A673 (cell line): ENCODE measurements at regions not wholly inside any gene's neighbourhood (a gene's known extent, or its start where the extent isn't known, plus 50 kb on each side); places are given as distances from the start of the nearest gene placed in this dataset.

Experiments
- BruUV-seq: library from RNA; stranded (reverse); fragments of 400-500 nt; replicated peaks from 2 replicates; lab custom pipeline; 2021; lab: Mats Ljungman, UMichigan
- CTCF ChIA-PET: fragments of 300-600 bp; sonication (Branson Sonifier 250); formaldehyde crosslinking; loops from one replicate; lab custom pipeline; 2022; ENCODE audit warnings: antibody characterized with exemption; lab: Charles Lee
- POLR2A ChIA-PET: fragments of 300-600 bp; sonication (Branson Sonifier 250); formaldehyde crosslinking; loops from one replicate; lab custom pipeline; 2022; ENCODE audit warnings: antibody characterized with exemption; ENCODE audit not compliant: low non-redundant PET; lab: Charles Lee
- DNase-seq: peaks from one replicate; pipeline ENCODE4 v3.0.0-alpha.2; 2015; ENCODE audit warnings: low spot score
- H3K27ac ChIP-seq: fragments of 200-600 bp; sonication (generic); 2 replicates; pipeline ENCODE4 v1.5.1; 2016; ENCODE audit warnings: mixed run types, low read depth, mild to moderate bottlenecking, mixed read lengths, antibody characterized with exemption, low read length; ENCODE audit not compliant: poor library complexity, severe bottlenecking
- H3K27me3 ChIP-seq: fragments of 200-600 bp; sonication (generic); replicated peaks from 2 replicates; pipeline ENCODE4 v1.6.1; 2017; ENCODE audit warnings: mixed run types, low read depth, mild to moderate bottlenecking, mixed read lengths, antibody characterized with exemption, low read length; ENCODE audit not compliant: insufficient read depth, poor library complexity
- H3K36me3 ChIP-seq: fragments of 200-600 bp; sonication (generic); 2 replicates; pipeline ENCODE4 v1.6.1; 2016; ENCODE audit warnings: mixed run types, mild to moderate bottlenecking, mixed read lengths, antibody characterized with exemption, low read length; ENCODE audit not compliant: insufficient read depth, poor library complexity, severe bottlenecking
- H3K4me1 ChIP-seq: fragments of 200-600 bp; sonication (generic); 2 replicates; pipeline ENCODE4 v1.6.1; 2017; ENCODE audit warnings: mixed run types, mild to moderate bottlenecking, mixed read lengths, antibody characterized with exemption, low read length; ENCODE audit not compliant: insufficient read depth, poor library complexity, severe bottlenecking
- H3K4me3 ChIP-seq: fragments of 200-600 bp; sonication (generic); 2 replicates; pipeline ENCODE4 v1.5.1; 2016; ENCODE audit warnings: low read depth, mixed run types, mild to moderate bottlenecking, mixed read lengths, low read length; ENCODE audit not compliant: poor library complexity, severe bottlenecking
- H3K9me3 ChIP-seq: fragments of 200-600 bp; sonication (generic); 2 replicates; pipeline ENCODE4 v1.6.1; 2016; ENCODE audit warnings: mixed run types, low read depth, mild to moderate bottlenecking, mixed read lengths, antibody characterized with exemption, low read length; ENCODE audit not compliant: poor library complexity, severe bottlenecking
- EZH2 ChIP-seq: fragments of 200-600 bp; sonication (generic); IDR thresholded peaks from 2 replicates; pipeline ENCODE4 v1.6.1; 2017; ENCODE audit warnings: borderline replicate concordance, low read depth, mild to moderate bottlenecking, mixed read lengths, antibody characterized with exemption, low read length; ENCODE audit not compliant: poor library complexity, severe bottlenecking
- intact Hi-C: fragments of 100-400 bp; cut with micrococcal nuclease; formaldehyde crosslinking; loops from one replicate; pipeline ENCODE4 v1.10.0; 2022; ENCODE audit not compliant: unreplicated experiment
- TF ChIP-seq, protein P1 (sequence below): fragments of 300-800, 200-600 bp; sonication (generic); conservative IDR thresholded peaks from 2 replicates; pipeline ENCODE4 v1.5.1; 2017; ENCODE audit warnings: low read depth, mild to moderate bottlenecking, antibody characterized with exemption, low read length, moderate library complexity, mixed read lengths

DNA sequence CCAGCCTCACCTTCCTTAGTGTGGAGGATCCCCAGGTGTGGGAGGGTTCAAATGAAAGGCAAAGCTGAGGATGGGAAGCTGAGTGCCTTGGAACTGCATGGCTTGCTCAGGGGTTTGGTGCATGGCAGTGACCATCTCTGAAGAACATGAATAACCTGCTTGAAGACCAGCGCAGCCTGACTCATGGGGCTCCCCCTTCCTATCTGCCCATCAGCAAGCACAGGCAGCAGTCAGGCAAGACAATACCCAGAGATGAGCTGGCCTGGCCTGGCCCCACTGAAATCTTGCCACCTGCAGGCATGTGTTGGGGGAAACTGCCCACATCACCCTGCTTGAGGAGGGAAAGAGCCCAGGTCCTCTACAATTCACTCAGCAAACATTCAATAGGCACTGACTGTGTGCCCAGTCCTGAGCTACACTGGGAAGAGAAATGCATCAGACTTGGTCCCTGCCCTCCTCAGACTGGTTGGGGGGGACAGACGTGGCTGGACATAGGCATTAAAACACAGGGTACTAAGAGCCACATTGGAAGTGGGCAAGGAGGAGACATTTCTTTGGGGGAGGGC, 105.0 kb upstream of the ALDH1B1 start:
- H3K27ac ChIP-seq: no peak overlapping the region
- no peaks in the 10 kb centered on the region for H3K9me3 ChIP-seq
- BruUV-seq: no TSS peak
- intact Hi-C loops: no loop called here
- no peak overlapping the region for H3K4me3 ChIP-seq
- peaks cover 4% of the 10 kb centered on the region for H3K4me1 ChIP-seq
- TF ChIP-seq, protein P1, sequence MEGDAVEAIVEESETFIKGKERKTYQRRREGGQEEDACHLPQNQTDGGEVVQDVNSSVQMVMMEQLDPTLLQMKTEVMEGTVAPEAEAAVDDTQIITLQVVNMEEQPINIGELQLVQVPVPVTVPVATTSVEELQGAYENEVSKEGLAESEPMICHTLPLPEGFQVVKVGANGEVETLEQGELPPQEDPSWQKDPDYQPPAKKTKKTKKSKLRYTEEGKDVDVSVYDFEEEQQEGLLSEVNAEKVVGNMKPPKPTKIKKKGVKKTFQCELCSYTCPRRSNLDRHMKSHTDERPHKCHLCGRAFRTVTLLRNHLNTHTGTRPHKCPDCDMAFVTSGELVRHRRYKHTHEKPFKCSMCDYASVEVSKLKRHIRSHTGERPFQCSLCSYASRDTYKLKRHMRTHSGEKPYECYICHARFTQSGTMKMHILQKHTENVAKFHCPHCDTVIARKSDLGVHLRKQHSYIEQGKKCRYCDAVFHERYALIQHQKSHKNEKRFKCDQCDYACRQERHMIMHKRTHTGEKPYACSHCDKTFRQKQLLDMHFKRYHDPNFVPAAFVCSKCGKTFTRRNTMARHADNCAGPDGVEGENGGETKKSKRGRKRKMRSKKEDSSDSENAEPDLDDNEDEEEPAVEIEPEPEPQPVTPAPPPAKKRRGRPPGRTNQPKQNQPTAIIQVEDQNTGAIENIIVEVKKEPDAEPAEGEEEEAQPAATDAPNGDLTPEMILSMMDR: no peak
- no peak for TF ChIP-seq EZH2
- ChIA-PET POLR2A (no interaction called here), CTCF (no interaction called here)
- no peak for DNase-seq
- no peaks in the 10 kb centered on the region for H3K36me3 ChIP-seq
- H3K27me3 ChIP-seq: no peaks in the 10 kb centered on the region

DNA sequence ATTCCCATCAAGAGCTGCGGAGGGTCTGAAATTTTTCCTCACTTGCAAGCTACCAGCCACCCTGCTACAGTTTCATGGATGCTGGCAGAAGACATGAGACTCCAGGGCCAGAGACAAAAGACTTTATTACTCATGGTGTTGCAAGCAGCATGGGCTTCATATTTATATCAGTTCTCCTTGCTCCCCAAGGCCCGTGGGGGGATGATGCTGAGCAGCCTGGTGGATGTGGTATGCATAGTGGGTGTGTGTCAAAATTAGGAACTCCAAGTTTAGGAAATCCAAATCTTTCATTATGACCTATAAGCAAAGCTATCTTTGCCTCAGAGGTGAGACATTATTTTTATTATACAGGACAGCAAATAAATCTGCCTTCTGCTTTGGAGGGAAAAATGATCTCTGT, 105.7 kb upstream of the ALDH1B1 start:
- CTCF ChIA-PET: no interaction called here
- no TSS peak for BruUV-seq
- DNase-seq: no peak

DNA sequence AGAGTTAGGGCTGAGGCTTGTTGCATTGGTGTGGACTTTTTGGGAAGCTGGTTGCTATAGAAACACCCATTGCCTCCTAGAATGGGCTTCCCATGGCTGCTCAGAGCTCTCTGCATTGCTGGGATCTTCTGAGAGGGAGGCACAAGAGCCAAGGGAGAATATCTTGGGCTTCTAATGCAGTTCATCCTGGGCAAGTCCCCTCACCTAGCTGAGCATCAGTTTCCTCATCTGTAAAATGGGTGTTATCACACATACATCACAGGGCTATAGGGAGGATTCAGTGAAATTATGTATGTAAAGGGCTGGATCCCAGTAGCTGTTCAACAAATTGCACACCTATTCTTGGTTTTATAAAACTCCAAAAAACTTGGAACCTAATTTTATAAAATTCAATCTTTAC, 106.1 kb upstream of the ALDH1B1 start:
- TF ChIP-seq EZH2: no peak
- TF ChIP-seq, protein P1: no peak
- Histone ChIP-seq H3K36me3 (no peaks in the 10 kb centered on the region), H3K27ac (no peak overlapping the region), H3K9me3 (no peaks in the 10 kb centered on the region), H3K4me3 (no peak overlapping the region), H3K27me3 (no peaks in the 10 kb centered on the region), H3K4me1 (peaks cover 4% of the 10 kb centered on the region)
- POLR2A ChIA-PET: no interaction called here
- DNase-seq: no peak
- CTCF ChIA-PET: no interaction called here
- BruUV-seq: no TSS peak
- intact Hi-C loops: no loop called here

More for the DNA sequence above, 105.7 kb upstream of the ALDH1B1 start:
- no peak overlapping the region for H3K4me3 ChIP-seq
- H3K4me1 ChIP-seq: peaks cover 4% of the 10 kb centered on the region
- no peaks in the 10 kb centered on the region for H3K27me3 ChIP-seq
- POLR2A ChIA-PET: no interaction called here
- H3K27ac ChIP-seq: no peak overlapping the region
- TF ChIP-seq EZH2: no peak
- TF ChIP-seq, protein P1: no peak
- no peaks in the 10 kb centered on the region for H3K36me3 ChIP-seq
- intact Hi-C loops: no loop called here
- H3K9me3 ChIP-seq: no peaks in the 10 kb centered on the region
